Neuronal stem cell (in vitro differentiated cells): ENCODE measurements at regions not wholly inside any gene's neighbourhood (a gene's known extent, or its start where the extent isn't known, plus 50 kb on each side); places are given as distances from the start of the nearest gene placed in this dataset.

Experiments
- DNase-seq: peaks from one replicate; pipeline ENCODE4 v3.0.0-alpha.2; 2013; ENCODE audit warnings: low spot score
- H2AFZ ChIP-seq: one replicate; pipeline ENCODE4 v1.6.1; 2013; ENCODE audit warnings: mild to moderate bottlenecking, low read length, inconsistent platforms
- H2AK5ac ChIP-seq: 2 replicates; pipeline ENCODE4 v1.6.1; 2013; ENCODE audit warnings: low read depth, mild to moderate bottlenecking, inconsistent platforms, low read length, moderate library complexity, mixed read lengths
- H2BK120ac ChIP-seq: 2 replicates; pipeline ENCODE4 v1.6.1; 2013; ENCODE audit warnings: low read depth, mild to moderate bottlenecking, inconsistent platforms, low read length, moderate library complexity, mixed read lengths
- H2BK12ac ChIP-seq: one replicate; pipeline ENCODE4 v1.6.1; 2013; ENCODE audit warnings: low read length, inconsistent platforms
- H2BK15ac ChIP-seq: 2 replicates; pipeline ENCODE4 v1.6.1; 2013; ENCODE audit warnings: mild to moderate bottlenecking, low read length, inconsistent platforms, mixed read lengths
- H2BK5ac ChIP-seq: one replicate; pipeline ENCODE4 v1.6.1; 2013; ENCODE audit warnings: inconsistent platforms, mild to moderate bottlenecking, low read length, moderate library complexity
- H3K14ac ChIP-seq: one replicate; pipeline ENCODE4 v1.6.1; 2013; ENCODE audit warnings: low read length, inconsistent platforms
- H3K18ac ChIP-seq: 2 replicates; pipeline ENCODE4 v1.6.1; 2013; ENCODE audit warnings: low read length, inconsistent platforms
- H3K23ac ChIP-seq: 2 replicates; pipeline ENCODE4 v1.6.1; 2013; ENCODE audit warnings: low read depth, mild to moderate bottlenecking, mixed read lengths, low read length, inconsistent platforms; ENCODE audit not compliant: poor library complexity
- H3K27ac ChIP-seq: replicated peaks from 3 replicates; pipeline ENCODE4 v1.5.1; 2013; ENCODE audit warnings: low read length, inconsistent platforms
- H3K27me3 ChIP-seq, 3 experiments: 2 replicates each; pipeline ENCODE4 v1.6.1; 2013; ENCODE audit warnings: low read length in 3 of 3, mild to moderate bottlenecking in 2 of 3, inconsistent platforms in 1 of 3, low read depth in 1 of 3, mixed read lengths in 1 of 3, moderate library complexity in 1 of 3; ENCODE audit not compliant: control insufficient read depth in 3 of 3, insufficient read depth in 3 of 3
- H3K36me3 ChIP-seq, 2 donors: replicated peaks in 1 of 2; 2 replicates each; pipeline ENCODE4 v1.6.1; 2013; ENCODE audit warnings: low read length in 2 of 2; ENCODE audit not compliant: control insufficient read depth in 2 of 2, insufficient read depth in 2 of 2
- H3K4ac ChIP-seq: 2 replicates; pipeline ENCODE4 v1.6.1; 2013; ENCODE audit warnings: inconsistent platforms, mild to moderate bottlenecking, low read length, moderate library complexity
- H3K4me1 ChIP-seq, 2 donors: 1 replicate in 1 of 2; 2 replicates in 1 of 2; pipeline ENCODE4 v1.6.1; 2013; ENCODE audit warnings: low read length in 2 of 2, low read depth in 1 of 2; ENCODE audit not compliant: control insufficient read depth in 2 of 2, insufficient read depth in 1 of 2
- H3K4me2 ChIP-seq: one replicate; pipeline ENCODE4 v1.6.1; 2013; ENCODE audit warnings: mild to moderate bottlenecking, low read length, inconsistent platforms; ENCODE audit not compliant: insufficient read depth, poor library complexity, severe bottlenecking
- H3K4me3 ChIP-seq, 2 donors: 2 replicates each; pipeline ENCODE4 v1.5.1; 2013; ENCODE audit warnings: low read length in 2 of 2, mild to moderate bottlenecking in 2 of 2, inconsistent platforms in 1 of 2, moderate library complexity in 1 of 2
- H3K79me1 ChIP-seq: one replicate; pipeline ENCODE4 v1.6.1; 2013; ENCODE audit warnings: low read depth, mild to moderate bottlenecking, inconsistent platforms, low read length, moderate library complexity
- H3K9ac ChIP-seq: one replicate; pipeline ENCODE4 v1.6.1; 2013; ENCODE audit warnings: mild to moderate bottlenecking, low read depth, low read length, inconsistent platforms; ENCODE audit not compliant: poor library complexity
- H3K9me3 ChIP-seq, 2 donors: replicated peaks in 1 of 2; 2 replicates each; pipeline versions ENCODE3 to v1.6.1; 2013; ENCODE audit warnings: low read length in 2 of 2, mild to moderate bottlenecking in 2 of 2, inconsistent platforms in 1 of 2, low read depth in 1 of 2, mixed read lengths in 1 of 2, moderate library complexity in 1 of 2; ENCODE audit not compliant: control insufficient read depth in 2 of 2, insufficient read depth in 1 of 2
- H4K8ac ChIP-seq: one replicate; pipeline ENCODE4 v1.6.1; 2013; ENCODE audit warnings: low read depth, mild to moderate bottlenecking, inconsistent platforms, low read length, moderate library complexity
- H4K91ac ChIP-seq: one replicate; pipeline ENCODE4 v1.6.1; 2013; ENCODE audit warnings: low read length, low read depth, mild to moderate bottlenecking, inconsistent platforms; ENCODE audit not compliant: poor library complexity
- WGBS, 2 donors: extraction: QIAGEN DNeasy Blood & Tissue Kit; methylation state at CpG; one replicate each; pipeline ENCODE4 v1.1.7; 2013; ENCODE audit warnings: missing lambda C conversion rate in 2 of 2, mixed read lengths in 1 of 2; ENCODE audit not compliant: insufficient read length in 2 of 2, insufficient replicate concordance in 1 of 2; ENCODE audit errors: extremely low coverage in 2 of 2; 5-methylcytosine and 5-hydroxymethylcytosine counted together

DNA sequence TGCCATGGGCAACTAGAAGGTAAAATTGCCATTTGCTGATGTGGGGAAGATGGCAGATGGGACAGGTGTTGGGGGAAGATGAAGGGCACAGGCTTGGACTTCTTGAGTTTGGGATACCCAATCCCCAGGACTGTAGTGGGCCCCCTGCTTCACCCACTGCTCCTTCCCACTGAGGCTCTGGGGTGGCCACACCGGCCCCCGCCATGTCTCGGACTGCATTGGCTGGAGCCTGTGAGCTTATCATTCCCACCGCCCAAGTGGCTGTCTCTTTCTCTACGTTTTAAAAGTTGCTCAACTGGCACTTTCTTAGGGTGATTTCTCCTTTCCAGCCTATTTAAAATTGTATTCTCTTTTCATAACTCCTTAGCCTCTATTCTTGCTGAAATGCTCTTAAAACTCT, 730.0 kb upstream of the ADAMTS16 start:
- Histone ChIP-seq H3K79me1 (no peaks in the 10 kb centered on the region), H3K27me3 (no peaks in the 10 kb centered on the region), H2BK12ac (no peak overlapping the region), H3K4me3 (no peak overlapping the region), H2BK120ac (no peak overlapping the region), H3K14ac (no peak overlapping the region), H2AFZ (no peak overlapping the region), H3K36me3 (no peaks in the 10 kb centered on the region), H4K8ac (no peak overlapping the region), H3K9me3 (no peaks in the 10 kb centered on the region), H3K18ac (no peak overlapping the region), H2BK5ac (no peak overlapping the region), H2AK5ac (no peak overlapping the region), H3K23ac (no peak overlapping the region), H3K4me2 (no peak overlapping the region), H3K27ac (no peak overlapping the region), H3K4ac (no peak overlapping the region), H2BK15ac (no peak overlapping the region), H3K9ac (no peak overlapping the region), H3K4me1 (no peaks in the 10 kb centered on the region), H4K91ac (no peak overlapping the region)
- no CpG with 5 or more reads among the region's 5 CpGs for WGBS, 2 donors
- DNase-seq = no peak

- Histone ChIP-seq H2BK15ac (no peak overlapping the region), H2BK120ac (no peak overlapping the region), H4K8ac (no peak overlapping the region), H2AK5ac (no peak overlapping the region), H3K4me1 (no peaks in the 10 kb centered on the region), H3K27ac (no peak overlapping the region), H4K91ac (no peak overlapping the region), H3K9ac (no peak overlapping the region), H3K27me3 (no peaks in the 10 kb centered on the region), H3K23ac (no peak overlapping the region), H2AFZ (no peak overlapping the region), H3K9me3 (no peaks in the 10 kb centered on the region), H3K4me3 (no peak overlapping the region), H3K18ac (no peak overlapping the region), H3K79me1 (no peaks in the 10 kb centered on the region), H3K4me2 (no peak overlapping the region), H2BK5ac (no peak overlapping the region), H2BK12ac (no peak overlapping the region), H3K36me3 (no peaks in the 10 kb centered on the region), H3K14ac (no peak overlapping the region), H3K4ac (no peak overlapping the region)
- WGBS, 2 donors = no CpG with 5 or more reads among the region's 8 CpGs
- DNase-seq = no peak
These were observed 728.5 kb upstream of the ADAMTS16 start for GRCh38 chr5:4411664-4412063.

DNA sequence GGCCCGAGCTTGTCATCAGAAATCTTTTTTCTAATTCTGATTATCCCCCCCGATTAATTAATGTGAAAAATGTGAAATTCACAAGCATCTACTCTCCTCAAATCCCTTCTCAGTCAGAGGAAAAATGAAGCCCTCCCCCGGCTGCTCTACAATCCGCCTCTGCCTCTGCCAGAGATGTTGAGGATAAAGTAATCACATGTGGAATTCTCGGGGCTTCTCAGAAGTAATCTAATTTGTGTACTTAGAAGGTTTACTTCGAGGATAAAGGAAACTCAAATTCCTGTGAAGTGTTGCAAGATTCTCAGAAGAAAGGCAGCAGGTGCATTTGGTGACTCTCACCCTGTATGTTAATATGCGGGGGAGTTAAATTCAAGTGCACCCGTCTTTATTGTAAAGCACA, 726.1 kb upstream of the ADAMTS16 start:
- no peak overlapping the region for H3K18ac ChIP-seq
- no CpG with 5 or more reads among the region's 8 CpGs for WGBS, 2 donors
- H3K4me3 ChIP-seq = no peak overlapping the region
- H2BK12ac ChIP-seq = no peak overlapping the region
- no peak overlapping the region for H2BK5ac ChIP-seq
- no peaks in the 10 kb centered on the region for H3K79me1 ChIP-seq
- no peak overlapping the region for H2BK120ac ChIP-seq
- H3K27me3 ChIP-seq = no peaks in the 10 kb centered on the region
- no peak overlapping the region for H3K4me2 ChIP-seq
- no peaks in the 10 kb centered on the region for H3K9me3 ChIP-seq
- H3K4ac ChIP-seq = no peak overlapping the region
- no peak overlapping the region for H3K23ac ChIP-seq
- no peak overlapping the region for H3K14ac ChIP-seq
- H3K27ac ChIP-seq = no peak overlapping the region
- no peaks in the 10 kb centered on the region for H3K4me1 ChIP-seq
- no peak overlapping the region for H4K8ac ChIP-seq
- H3K36me3 ChIP-seq = no peaks in the 10 kb centered on the region
- DNase-seq = no peak
- H2BK15ac ChIP-seq = no peak overlapping the region
- no peak overlapping the region for H2AK5ac ChIP-seq
- H3K9ac ChIP-seq = no peak overlapping the region
- no peak overlapping the region for H2AFZ ChIP-seq
- H4K91ac ChIP-seq = no peak overlapping the region

GRCh38 chr5:4418084-4418483, 722.0 kb upstream of the ADAMTS16 start:
- H3K27me3 ChIP-seq = no peaks in the 10 kb centered on the region
- no CpG with 5 or more reads among the region's 2 CpGs for WGBS, 2 donors
- no peaks in the 10 kb centered on the region for H3K36me3 ChIP-seq
- no peak overlapping the region for H2AK5ac ChIP-seq
- no peak for DNase-seq
- no peak overlapping the region for H3K27ac ChIP-seq
- H2BK12ac ChIP-seq = no peak overlapping the region
- H4K8ac ChIP-seq = no peak overlapping the region
- no peak overlapping the region for H3K23ac ChIP-seq
- H3K79me1 ChIP-seq = no peaks in the 10 kb centered on the region
- H3K4me1 ChIP-seq = no peaks in the 10 kb centered on the region
- no peak overlapping the region for H4K91ac ChIP-seq
- no peak overlapping the region for H3K9ac ChIP-seq
- H3K18ac ChIP-seq = no peak overlapping the region
- no peak overlapping the region for H2BK5ac ChIP-seq
- H3K14ac ChIP-seq = no peak overlapping the region
- no peak overlapping the region for H2BK120ac ChIP-seq
- H2AFZ ChIP-seq = no peak overlapping the region
- no peak overlapping the region for H3K4me3 ChIP-seq
- H3K9me3 ChIP-seq = peaks cover 0 to 2% of the 10 kb centered on the region in 2 donors
- H2BK15ac ChIP-seq = no peak overlapping the region
- no peak overlapping the region for H3K4ac ChIP-seq
- H3K4me2 ChIP-seq = no peak overlapping the region
